ENCODE measurements at regions not wholly inside any gene's neighbourhood (a gene's known extent, or its start where the extent isn't known, plus 50 kb on each side); places are given as distances from the start of the nearest gene placed in this dataset.

- no peak for TF ChIP-seq CTCF (IDR thresholded peaks at IDR 0.05)
- no peak for TF ChIP-seq POLR2A (IDR thresholded peaks at IDR 0.05)
Measured at GRCh38 chrX:148135738-148136137, 154.6 kb downstream of the FMR1NB start.
